OCI-LY3 (cell line): ENCODE measurements at regions not wholly inside any gene's neighbourhood (a gene's known extent, or its start where the extent isn't known, plus 50 kb on each side); places are given as distances from the start of the nearest gene placed in this dataset.

Source experiments
- CTCF ChIP-seq: fragments of 200-600, 300-600 bp; sonication (generic); IDR thresholded peaks from 2 replicates; pipeline ENCODE4 v1.5.1; 2014; ENCODE audit warnings: antibody characterized with exemption, low read length, low read depth
- EZH2phosphoT487 ChIP-seq: fragments of 200-600 bp; shearing (Covaris generic); IDR thresholded peaks from 2 replicates; pipeline ENCODE4 v1.6.1; 2018; ENCODE audit warnings: antibody characterized with exemption, mixed run types, low read depth

- TF ChIP-seq CTCF (no peak), EZH2phosphoT487 (no peak)
These were observed 458.6 kb downstream of the ZNF608 start for GRCh38 chr5:124287813-124288212.
